Naive B cell (primary cell): ENCODE measurements at regions not wholly inside any gene's neighbourhood (a gene's known extent, or its start where the extent isn't known, plus 50 kb on each side); places are given as distances from the start of the nearest gene placed in this dataset.
"Not testable (repeated sequence)": the region's sequence is repeated elsewhere in the genome, so short reads cannot be mapped to it uniquely, and the experiment has no call there.

ENCODE experiments used
- ATAC-seq, 2 donors: fragments of 150-1000 bp; cut with Tn5 transposase; 2 replicates each; pipeline ENCODE4 v1.10.0; 2021; ENCODE audit warnings: low read depth in 2 of 2, mild to moderate bottlenecking in 2 of 2, moderate library complexity in 2 of 2
- DNase-seq: peaks from one replicate; pipeline ENCODE4 v3.0.0; 2022
- H3K27ac Mint-ChIP-seq, 6 donors: one replicate each; pipeline ENCODE4 v1.8.0; 2020 to 2022; ENCODE audit warnings: mild to moderate bottlenecking in 6 of 6, mixed read lengths in 6 of 6, moderate library complexity in 5 of 6, inconsistent platforms in 2 of 6
- H3K27me3 Mint-ChIP-seq, 3 donors: one replicate each; pipeline ENCODE4 v1.8.0; 2021 to 2022; ENCODE audit warnings: mixed read lengths in 3 of 3, mild to moderate bottlenecking in 1 of 3
- H3K36me3 Mint-ChIP-seq, 2 donors: one replicate each; pipeline ENCODE4 v1.8.0; 2020 to 2022; ENCODE audit warnings: mixed read lengths in 2 of 2, inconsistent platforms in 1 of 2, mild to moderate bottlenecking in 1 of 2
- H3K4me1 Mint-ChIP-seq, 3 donors: one replicate each; pipeline ENCODE4 v1.8.0; 2020 to 2022; ENCODE audit warnings: mixed read lengths in 3 of 3, inconsistent platforms in 1 of 3, mild to moderate bottlenecking in 1 of 3, moderate library complexity in 1 of 3
- H3K4me3 Mint-ChIP-seq, 8 donors: one replicate each; pipeline ENCODE4 v1.8.0; 2020 to 2022; ENCODE audit warnings: mild to moderate bottlenecking in 8 of 8, mixed read lengths in 8 of 8, moderate library complexity in 8 of 8, inconsistent platforms in 2 of 8
- H3K9me3 Mint-ChIP-seq, 7 donors: one replicate each; pipeline ENCODE4 v1.8.0; 2020 to 2022; ENCODE audit warnings: mixed read lengths in 7 of 7, mild to moderate bottlenecking in 5 of 7, inconsistent platforms in 2 of 7, moderate library complexity in 1 of 7

- no peak for DNase-seq
- ATAC-seq, result no peak
- Mint-ChIP-seq H3K4me3 (no peak overlapping the region), H3K4me1 (no peaks in the 10 kb centered on the region), H3K9me3 (peaks cover 0 to 6% (median 0%) of the 10 kb centered on the region in 7 donors), H3K36me3 (no peaks in the 10 kb centered on the region), H3K27ac (no peak overlapping the region), H3K27me3 (peaks cover 0 to 8% (median 0%) of the 10 kb centered on the region in 3 donors)
These were observed 382.6 kb downstream of the AGTPBP1 start for GRCh38 chr9:85359161-85359560.

DNA sequence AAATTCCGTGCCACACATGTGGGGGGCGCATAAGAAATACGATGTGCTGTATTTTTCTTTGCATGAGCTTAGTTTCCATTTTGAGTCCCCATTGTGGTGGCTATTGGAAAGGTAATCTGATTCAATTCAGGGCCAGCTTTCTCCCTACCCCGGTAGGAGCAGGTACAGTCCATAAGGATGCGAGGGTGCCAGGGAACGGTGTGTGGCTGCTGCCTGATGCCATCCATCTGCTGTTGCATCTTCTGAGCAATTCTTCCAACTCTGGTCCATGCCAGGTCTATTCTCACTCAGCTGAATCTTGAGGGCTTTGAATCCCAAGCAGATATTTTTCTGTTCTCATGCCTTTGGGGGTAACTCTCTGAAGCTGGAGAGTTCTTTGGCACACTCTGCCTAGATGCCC is 392.7 kb downstream of the AGTPBP1 start:
- Mint-ChIP-seq H3K9me3 (peaks cover 0 to 4% (median 2%) of the 10 kb centered on the region in 7 donors), H3K27me3 (no peaks in the 10 kb centered on the region), H3K27ac (no peak overlapping the region), H3K36me3 (no peaks in the 10 kb centered on the region), H3K4me3 (no peak overlapping the region), H3K4me1 (no peaks in the 10 kb centered on the region)
- no peak for ATAC-seq
- DNase-seq, result no peak

- Mint-ChIP-seq H3K27me3 (peaks cover 0 to 6% (median 6%) of the 10 kb centered on the region in 3 donors), H3K9me3 (peaks cover 0 to 4% (median 2%) of the 10 kb centered on the region in 7 donors), H3K4me1 (no peaks in the 10 kb centered on the region), H3K4me3 (no peak overlapping the region), H3K27ac (no peak overlapping the region), H3K36me3 (no peaks in the 10 kb centered on the region)
- ATAC-seq (no peak), DNase-seq (no peak)
These were observed 394.2 kb downstream of the AGTPBP1 start for GRCh38 chr9:85347541-85347940.

GRCh38 chr9:85344901-85345300 is 396.9 kb downstream of the AGTPBP1 start:
- H3K27me3 Mint-ChIP-seq, result peaks cover 0 to 11% (median 6%) of the 10 kb centered on the region in 3 donors
- no peak overlapping the region for H3K4me3 Mint-ChIP-seq
- peaks cover 0 to 2% (median 0%) of the 10 kb centered on the region in 7 donors for H3K9me3 Mint-ChIP-seq
- no peak for DNase-seq
- H3K36me3 Mint-ChIP-seq, result no peaks in the 10 kb centered on the region
- no peak for ATAC-seq
- H3K4me1 Mint-ChIP-seq, result no peaks in the 10 kb centered on the region
- no peak overlapping the region for H3K27ac Mint-ChIP-seq

DNA sequence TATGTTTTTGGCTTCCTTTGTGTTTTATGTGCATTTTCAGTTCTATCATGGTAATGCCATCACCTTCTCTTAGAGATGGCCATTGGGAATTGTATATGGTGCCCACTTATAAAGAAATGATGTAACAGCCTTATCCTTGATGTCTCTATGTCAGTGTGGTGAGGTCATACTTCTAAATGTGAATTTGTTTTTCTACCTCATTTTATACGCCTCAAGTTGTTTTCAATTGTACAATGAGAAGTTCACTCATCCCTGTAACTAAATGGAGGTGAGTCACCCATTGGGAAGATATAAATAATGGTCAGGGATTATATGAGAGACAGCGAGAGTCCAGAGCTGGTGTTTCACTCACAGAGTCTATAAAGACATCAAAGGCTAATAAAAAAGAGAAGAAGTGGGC is 402.4 kb downstream of the AGTPBP1 start:
- Mint-ChIP-seq H3K36me3 (no peaks in the 10 kb centered on the region), H3K27me3 (peaks cover 0 to 12% (median 6%) of the 10 kb centered on the region in 3 donors), H3K27ac (no peak overlapping the region)

GRCh38 chr9:85334228-85334627 is 407.5 kb downstream of the AGTPBP1 start:
- H3K9me3 Mint-ChIP-seq, result peaks cover 0 to 3% (median 0%) of the 10 kb centered on the region in 7 donors
- DNase-seq (no peak), ATAC-seq (no peak)
- H3K27me3 Mint-ChIP-seq, result no peaks in the 10 kb centered on the region
- no peak overlapping the region for H3K4me3 Mint-ChIP-seq
- H3K4me1 Mint-ChIP-seq, result no peaks in the 10 kb centered on the region
- H3K27ac Mint-ChIP-seq, result no peak overlapping the region
- no peaks in the 10 kb centered on the region for H3K36me3 Mint-ChIP-seq

More for the DNA sequence above, 402.4 kb downstream of the AGTPBP1 start:
- Mint-ChIP-seq H3K4me1 (no peaks in the 10 kb centered on the region), H3K4me3 (no peak overlapping the region), H3K9me3 (peaks cover 0 to 3% (median 0%) of the 10 kb centered on the region in 7 donors)
- no peak for ATAC-seq
- DNase-seq, result no peak

DNA sequence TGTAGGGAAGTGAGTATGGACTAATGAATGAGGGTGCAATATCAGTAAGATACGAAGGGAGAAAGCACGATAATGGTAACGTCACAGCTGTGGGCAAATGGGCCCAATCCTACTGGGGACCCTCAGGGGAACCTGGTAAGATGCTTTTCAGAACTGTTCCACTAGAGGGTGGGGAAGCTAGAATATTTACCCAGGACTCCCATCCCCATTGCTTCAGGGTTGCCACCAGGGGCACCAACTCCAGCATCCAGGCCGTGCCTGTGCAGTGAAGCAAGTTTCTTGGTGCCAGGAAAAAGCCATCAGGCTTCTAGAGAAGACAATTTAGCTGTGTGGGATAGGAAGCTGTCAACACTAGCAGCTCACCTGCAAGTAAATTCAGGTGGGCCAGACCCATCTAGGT is 409.3 kb downstream of the AGTPBP1 start:
- Mint-ChIP-seq H3K9me3 (peaks cover 0 to 3% (median 0%) of the 10 kb centered on the region in 7 donors), H3K27me3 (no peaks in the 10 kb centered on the region), H3K27ac (no peak overlapping the region), H3K4me3 (no peak overlapping the region), H3K36me3 (no peaks in the 10 kb centered on the region), H3K4me1 (no peaks in the 10 kb centered on the region)
- ATAC-seq, result no peak
- no peak for DNase-seq

DNA sequence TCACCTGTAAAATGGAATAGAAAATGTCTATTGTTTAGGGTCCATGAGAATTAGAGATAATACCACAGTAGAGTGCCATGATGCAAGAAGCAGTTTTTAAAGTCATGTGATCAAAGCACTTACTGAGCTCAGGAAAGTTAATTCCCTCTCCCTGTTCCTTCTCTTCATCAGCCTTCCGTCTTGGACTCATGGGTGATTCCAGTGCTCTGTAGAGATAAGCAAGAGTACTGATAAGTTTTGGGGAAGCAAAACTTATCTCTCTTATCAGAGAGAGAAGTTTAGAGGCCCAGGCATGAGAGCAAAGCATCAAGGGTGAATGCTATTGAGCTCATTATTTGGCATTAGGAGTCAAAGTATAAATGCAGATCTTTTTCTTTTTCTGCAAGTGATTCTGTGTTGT is 410.1 kb downstream of the AGTPBP1 start:
- peaks cover 0 to under 1% (median 0%) of the 10 kb centered on the region in 7 donors for H3K9me3 Mint-ChIP-seq
- ATAC-seq, result no peak
- no peaks in the 10 kb centered on the region for H3K27me3 Mint-ChIP-seq
- no peak overlapping the region for H3K4me3 Mint-ChIP-seq
- no peak for DNase-seq
- no peaks in the 10 kb centered on the region for H3K4me1 Mint-ChIP-seq
- no peaks in the 10 kb centered on the region for H3K36me3 Mint-ChIP-seq
- no peak overlapping the region for H3K27ac Mint-ChIP-seq

GRCh38 chr9:85322592-85322991 is 419.2 kb downstream of the AGTPBP1 start:
- Mint-ChIP-seq H3K9me3 (peaks cover 4 to 24% (median 15%) of the 10 kb centered on the region in 7 donors), H3K27ac (peak overlapping the region in 1 of 6 donors; percentile 28), H3K4me1 (no peaks in the 10 kb centered on the region), H3K27me3 (peaks cover 0 to 10% (median 5%) of the 10 kb centered on the region in 3 donors), H3K4me3 (no peak overlapping the region), H3K36me3 (no peaks in the 10 kb centered on the region)
- ATAC-seq, result no peak
- no peak for DNase-seq

DNA sequence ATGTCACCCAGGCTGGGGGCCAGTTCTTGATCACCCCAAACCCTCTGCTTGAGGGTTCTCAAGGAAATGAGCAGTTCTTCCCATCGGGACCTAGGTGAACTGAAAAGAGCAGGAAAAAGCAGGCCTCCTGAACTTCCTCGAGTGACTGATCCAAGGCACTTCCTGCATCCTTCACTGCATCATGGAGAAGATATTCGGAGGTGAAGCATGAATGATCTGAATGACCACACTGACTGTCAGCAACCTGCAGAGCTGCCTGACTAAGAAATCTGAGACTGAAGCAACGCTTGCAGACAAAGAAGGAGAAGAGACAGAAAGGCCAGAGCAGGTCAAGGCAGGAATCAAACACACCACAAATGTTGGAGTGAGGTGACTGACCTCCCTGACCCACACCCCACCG is 420.2 kb downstream of the AGTPBP1 start:
- H3K4me3 Mint-ChIP-seq, result no peak overlapping the region
- no peaks in the 10 kb centered on the region for H3K36me3 Mint-ChIP-seq
- peaks cover 0 to 10% (median 5%) of the 10 kb centered on the region in 3 donors for H3K27me3 Mint-ChIP-seq
- DNase-seq (no peak), ATAC-seq (no peak)
- no peaks in the 10 kb centered on the region for H3K4me1 Mint-ChIP-seq
- H3K9me3 Mint-ChIP-seq, result peaks cover 4 to 24% (median 17%) of the 10 kb centered on the region in 7 donors
- H3K27ac Mint-ChIP-seq, result no peak overlapping the region

DNA sequence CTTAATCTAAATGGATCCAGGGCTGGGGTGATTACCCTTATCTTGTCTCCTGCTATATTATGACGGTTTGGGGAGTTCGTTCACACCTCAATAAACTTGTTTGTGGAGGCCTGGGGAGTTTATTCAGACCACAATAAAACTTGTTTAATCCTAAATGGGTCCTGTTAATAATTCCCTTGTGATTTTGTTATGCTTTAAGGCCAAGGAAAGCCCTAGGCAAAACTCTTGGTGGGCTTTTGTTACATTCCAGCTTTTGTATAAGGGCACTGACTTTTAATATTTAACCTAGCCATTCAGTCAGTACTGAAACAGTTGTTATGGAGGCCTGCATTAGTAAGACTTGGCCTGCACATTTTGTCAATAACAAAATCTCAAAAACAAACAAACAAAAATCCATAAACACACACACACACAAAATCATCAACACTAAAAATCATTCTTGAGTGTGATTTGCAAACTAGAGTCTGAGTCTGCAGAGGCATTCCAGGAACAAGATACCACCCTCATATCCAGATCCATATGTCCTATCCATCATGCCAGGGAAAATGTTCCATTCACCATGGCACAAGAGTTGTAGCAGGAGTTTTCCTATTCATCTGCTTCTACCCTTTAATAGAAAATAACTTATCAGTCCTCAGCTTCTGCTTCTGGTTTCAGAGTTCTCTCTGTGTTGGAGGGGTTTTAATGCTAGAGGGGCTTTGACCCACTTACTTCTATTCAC is 421.7 kb downstream of the AGTPBP1 start:
- no peaks in the 10 kb centered on the region for H3K4me1 Mint-ChIP-seq

DNA sequence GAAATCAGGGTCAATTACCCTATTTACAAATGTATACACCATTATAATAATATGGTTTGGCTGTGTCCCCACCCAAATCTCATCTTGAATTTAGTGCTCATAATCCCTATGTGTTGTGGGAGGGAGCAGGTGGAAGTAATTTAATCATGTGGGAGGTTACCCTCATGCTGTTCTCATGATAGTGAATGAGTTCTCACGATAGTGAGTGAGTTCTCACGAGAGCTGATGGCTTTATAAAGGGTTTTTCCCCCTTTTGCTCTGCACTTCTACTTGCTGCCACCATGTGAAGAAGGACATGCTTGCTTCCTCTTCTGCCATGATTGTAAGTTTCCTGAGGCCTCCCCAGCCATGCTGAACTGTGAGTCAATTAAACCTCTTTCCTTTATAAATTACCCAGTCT is 426.2 kb downstream of the AGTPBP1 start:
- not testable (repeated sequence) for H3K27ac Mint-ChIP-seq, H3K4me3 Mint-ChIP-seq, H3K27me3 Mint-ChIP-seq, ATAC-seq, H3K4me1 Mint-ChIP-seq, DNase-seq, H3K36me3 Mint-ChIP-seq
- peaks cover 6 to 29% (median 11%) of the 10 kb centered on the region in 7 donors for H3K9me3 Mint-ChIP-seq

More for the DNA sequence above, 421.7 kb downstream of the AGTPBP1 start:
- no peak for DNase-seq
- Mint-ChIP-seq H3K9me3 (peaks cover 0 to 22% (median 11%) of the 10 kb centered on the region in 7 donors), H3K27me3 (peaks cover 0 to 10% (median 5%) of the 10 kb centered on the region in 3 donors), H3K4me3 (no peak overlapping the region), H3K36me3 (no peaks in the 10 kb centered on the region), H3K27ac (no peak overlapping the region)
- no peak for ATAC-seq

- Mint-ChIP-seq H3K4me1 (no peaks in the 10 kb centered on the region), H3K9me3 (peaks cover 3 to 34% (median 11%) of the 10 kb centered on the region in 7 donors), H3K27ac (no peak overlapping the region), H3K36me3 (no peaks in the 10 kb centered on the region), H3K4me3 (no peak overlapping the region), H3K27me3 (no peaks in the 10 kb centered on the region)
- no peak for DNase-seq
- ATAC-seq, result no peak
These were observed 431.2 kb downstream of the AGTPBP1 start for GRCh38 chr9:85310573-85310972.

- no peak for DNase-seq
- Mint-ChIP-seq H3K4me1 (no peaks in the 10 kb centered on the region), H3K4me3 (no peak overlapping the region), H3K36me3 (no peaks in the 10 kb centered on the region), H3K9me3 (peaks cover 0 to 5% (median 3%) of the 10 kb centered on the region in 7 donors), H3K27ac (peak overlapping the region in 1 of 6 donors; percentile 57), H3K27me3 (peaks cover under 1 to 5% (median 4%) of the 10 kb centered on the region in 3 donors)
- no peak for ATAC-seq
These were observed 438.0 kb downstream of the AGTPBP1 start for GRCh38 chr9:85303757-85304134.
